B cell (primary cell): ENCODE measurements at regions not wholly inside any gene's neighbourhood (a gene's known extent, or its start where the extent isn't known, plus 50 kb on each side); places are given as distances from the start of the nearest gene placed in this dataset.

ENCODE experiments used
- ATAC-seq: fragments of 200-7000 bp; cut with Tn5 transposase; one replicate; pipeline ENCODE4 v1.10.0; 2021; ENCODE audit warnings: low read depth, mild to moderate bottlenecking, moderate number of reproducible peaks, moderate library complexity
- CTCF ChIA-PET: fragments of 350-600 bp; sonication (Branson Sonifier 250); formaldehyde crosslinking; loops from one replicate; lab custom pipeline; 2021; ENCODE audit warnings: antibody characterized with exemption, inconsistent platforms; lab: Charles Lee
- POLR2A ChIA-PET: fragments of 350-600 bp; sonication (Branson Sonifier 250); formaldehyde crosslinking; loops from one replicate; lab custom pipeline; 2021; ENCODE audit warnings: antibody characterized with exemption; lab: Charles Lee
- DNase-seq: peaks from one replicate; pipeline ENCODE4 v3.0.0; 2013
- H2AFZ ChIP-seq: 2 replicates; pipeline ENCODE4 v1.6.1; 2012; ENCODE audit warnings: mild to moderate bottlenecking, low read depth, low read length; ENCODE audit not compliant: insufficient read depth, poor library complexity, severe bottlenecking
- H3K27ac ChIP-seq, 2 donors: 1 replicate in 1 of 2; 2 replicates in 1 of 2; pipeline ENCODE4 v1.5.1; 2012 to 2013; ENCODE audit warnings: low read length in 2 of 2, mild to moderate bottlenecking in 2 of 2, moderate library complexity in 1 of 2
- H3K27me3 ChIP-seq, 4 experiments: fragments of 200-600 bp in 1 of 4; sonication (generic) in 1 of 4; replicated peaks in 1 of 4; 1 replicate in 2 of 4; 2 replicates in 2 of 4; pipeline versions ENCODE4 v1.6.1 to v1.7.0; 2013 to 2016; ENCODE audit warnings: low read length in 3 of 4, mild to moderate bottlenecking in 2 of 4, mixed read lengths in 1 of 4, moderate library complexity in 1 of 4; ENCODE audit not compliant: insufficient read depth in 4 of 4, control insufficient read depth in 3 of 4; ENCODE audit errors: control extremely low read depth in 1 of 4
- H3K36me3 ChIP-seq, 2 experiments: replicated peaks in 1 of 2; 1 replicate in 1 of 2; 2 replicates in 1 of 2; pipeline versions ENCODE4 v1.6.1 to v1.7.1; 2013; ENCODE audit warnings: low read length in 1 of 2; ENCODE audit not compliant: insufficient read depth in 2 of 2, control insufficient read depth in 1 of 2; ENCODE audit errors: control extremely low read depth in 1 of 2, extremely low read depth in 1 of 2
- H3K4me1 ChIP-seq, 2 donors: fragments of 200-600 bp in 1 of 2; sonication (generic) in 1 of 2; 1 replicate in 1 of 2; 2 replicates in 1 of 2; pipeline versions ENCODE4 v1.5.1 to v1.6.1; 2013 to 2017; ENCODE audit warnings: low read length in 2 of 2; ENCODE audit not compliant: control insufficient read depth in 2 of 2, insufficient read depth in 2 of 2
- H3K4me2 ChIP-seq: replicated peaks from 2 replicates; pipeline ENCODE3; 2012; ENCODE audit warnings: mild to moderate bottlenecking, low read depth, low read length; ENCODE audit not compliant: poor library complexity, severe bottlenecking
- H3K4me3 ChIP-seq, 5 experiments: fragments of 200-600 bp in 1 of 5; sonication (generic) in 1 of 5; 1 replicate in 3 of 5; 2 replicates in 2 of 5; pipeline versions ENCODE4 v1.5.1 to v1.7.0; 2011 to 2016; ENCODE audit warnings: low read length in 4 of 5, mild to moderate bottlenecking in 4 of 5, low read depth in 2 of 5, control low read depth in 1 of 5, moderate library complexity in 1 of 5; ENCODE audit not compliant: insufficient read depth in 1 of 5; ENCODE audit errors: control extremely low read depth in 1 of 5, extremely low read depth in 1 of 5
- H3K79me2 ChIP-seq: fragments of 200-600 bp; sonication (generic); one replicate; pipeline ENCODE4 v1.6.0; 2016; ENCODE audit warnings: low read length; ENCODE audit not compliant: control insufficient read depth, insufficient read depth
- H3K9ac ChIP-seq: fragments of 200-600 bp; sonication (generic); 2 replicates; pipeline ENCODE4 v1.6.1; 2017; ENCODE audit warnings: mild to moderate bottlenecking, low read length, moderate library complexity
- H3K9me3 ChIP-seq, 3 donors: one replicate each; pipeline versions ENCODE4 v1.6.1 to v1.7.1; 2013; ENCODE audit warnings: low read length in 2 of 3; ENCODE audit not compliant: control insufficient read depth in 2 of 3, insufficient read depth in 1 of 3; ENCODE audit errors: control extremely low read depth in 1 of 3
- H4K20me1 ChIP-seq: 2 replicates; pipeline ENCODE4 v1.6.0; 2012; ENCODE audit warnings: mild to moderate bottlenecking, low read length; ENCODE audit not compliant: insufficient read depth, control insufficient read depth, poor library complexity, severe bottlenecking
- H3K27ac Mint-ChIP-seq: one replicate; pipeline ENCODE4 v1.8.0; 2021; ENCODE audit warnings: mixed read lengths
- H3K27me3 Mint-ChIP-seq: one replicate; pipeline ENCODE4 v1.8.0; 2021; ENCODE audit warnings: mixed read lengths
- H3K4me1 Mint-ChIP-seq: one replicate; pipeline ENCODE4 v1.8.0; 2021; ENCODE audit warnings: mixed read lengths
- H3K4me3 Mint-ChIP-seq: one replicate; pipeline ENCODE4 v1.8.0; 2021; ENCODE audit warnings: mixed read lengths
- H3K9me3 Mint-ChIP-seq: one replicate; pipeline ENCODE4 v1.8.0; 2022; ENCODE audit warnings: mixed read lengths; ENCODE audit not compliant: insufficient read depth
- CTCF ChIP-seq: fragments of 200-600 bp; IDR thresholded peaks from one replicate; pipeline ENCODE4 v1.8.0; 2022; ENCODE audit warnings: antibody characterized with exemption, mild to moderate bottlenecking
- EZH2 ChIP-seq: IDR thresholded peaks from 2 replicates; pipeline ENCODE4 v1.6.1; 2012; ENCODE audit warnings: borderline replicate concordance, low read depth, mild to moderate bottlenecking, moderate library complexity, low read length; ENCODE audit not compliant: insufficient read depth, poor library complexity, severe bottlenecking
- WGBS: methylation state at CpG from one replicate; pipeline ENCODE4 v1.1.5; 2013; ENCODE audit warnings: missing lambda C conversion rate; ENCODE audit not compliant: insufficient coverage; 5-methylcytosine and 5-hydroxymethylcytosine counted together
- intact Hi-C: fragments of 100-400 bp; cut with micrococcal nuclease; formaldehyde crosslinking; loops from one replicate; pipeline ENCODE4 v1.10.0; 2022

DNA sequence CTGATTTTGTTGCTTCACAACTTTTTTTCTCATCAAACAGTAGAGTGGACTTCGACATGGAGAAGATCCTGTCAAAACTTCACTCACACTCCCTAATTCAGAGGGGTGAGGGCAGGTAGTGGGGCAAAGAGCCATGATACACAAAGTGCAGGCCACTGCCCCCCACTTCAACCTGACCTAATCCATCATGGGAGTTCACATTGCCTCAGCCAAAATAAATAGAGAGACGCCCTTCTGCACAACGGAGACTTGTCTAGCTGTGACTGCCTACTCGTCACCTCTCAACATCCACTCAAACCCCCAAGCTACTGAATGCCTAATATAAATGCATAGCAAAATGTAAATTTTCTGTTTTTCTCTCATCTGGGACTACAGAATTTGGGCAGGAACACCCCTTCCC, 213.2 kb downstream of the PMP22 start:
- POLR2A ChIA-PET: no interaction called here
- H3K9me3 Mint-ChIP-seq: peaks cover 4% of the 10 kb centered on the region
- intact Hi-C loops: no loop called here
- Histone ChIP-seq H3K9ac (no peak overlapping the region), H3K4me3 (no peak overlapping the region), H3K9me3 (peaks cover 0 to 1% (median 0%) of the 10 kb centered on the region in 3 donors), H3K79me2 (no peaks in the 10 kb centered on the region), H3K36me3 (no peaks in the 10 kb centered on the region), H3K27ac (no peak overlapping the region), H2AFZ (no peak overlapping the region), H3K27me3 (no peaks in the 10 kb centered on the region), H3K4me1 (no peaks in the 10 kb centered on the region), H4K20me1 (no peaks in the 10 kb centered on the region), H3K4me2 (no peak overlapping the region)
- no peak overlapping the region for H3K27ac Mint-ChIP-seq
- WGBS: no CpG with 5 or more reads among the region's 4 CpGs
- no peak for DNase-seq
- CTCF ChIA-PET: no interaction called here
- ATAC-seq: no peak
- TF ChIP-seq CTCF (no peak), EZH2 (no peak)
- H3K4me3 Mint-ChIP-seq: no peak overlapping the region
- H3K4me1 Mint-ChIP-seq: no peaks in the 10 kb centered on the region
- peaks cover 26% of the 10 kb centered on the region for H3K27me3 Mint-ChIP-seq

GRCh38 chr17:15049795-15050160, 215.3 kb downstream of the PMP22 start:
- intact Hi-C loops: no loop called here
- no peaks in the 10 kb centered on the region for H3K4me1 Mint-ChIP-seq
- Histone ChIP-seq H3K27ac (no peak overlapping the region), H3K4me3 (no peak overlapping the region), H4K20me1 (no peaks in the 10 kb centered on the region), H3K9ac (no peak overlapping the region), H3K4me1 (no peaks in the 10 kb centered on the region), H3K27me3 (no peaks in the 10 kb centered on the region), H3K9me3 (peaks cover 0 to 1% (median 0%) of the 10 kb centered on the region in 3 donors), H3K79me2 (no peaks in the 10 kb centered on the region), H3K36me3 (no peaks in the 10 kb centered on the region), H2AFZ (no peak overlapping the region), H3K4me2 (no peak overlapping the region)
- H3K9me3 Mint-ChIP-seq: peaks cover under 1% of the 10 kb centered on the region
- 80% methylated on average over 1 of the region's 5 CpGs for WGBS
- DNase-seq: no peak
- POLR2A ChIA-PET: no interaction called here
- no peak overlapping the region for H3K27ac Mint-ChIP-seq
- CTCF ChIA-PET: no interaction called here
- no peak overlapping the region for H3K4me3 Mint-ChIP-seq
- no peak for TF ChIP-seq CTCF
- no peak for TF ChIP-seq EZH2
- ATAC-seq: no peak
- peaks cover 26% of the 10 kb centered on the region for H3K27me3 Mint-ChIP-seq
